Kidney capillary endothelial cell (primary cell): ENCODE measurements at regions not wholly inside any gene's neighbourhood (a gene's known extent, or its start where the extent isn't known, plus 50 kb on each side); places are given as distances from the start of the nearest gene placed in this dataset.

Source experiments
- DNase-seq: peaks from one replicate; pipeline ENCODE4 v3.0.0-alpha.2; 2018; ENCODE audit warnings: low spot score

- DNase-seq, result no peak
Measured at GRCh38 chr2:142236181-142236580, 105.4 kb upstream of the LRP1B start.

- DNase-seq, result no peak
Measured at GRCh38 chr2:142234741-142235140, 103.9 kb upstream of the LRP1B start.

- no peak for DNase-seq
Measured at GRCh38 chr2:142223309-142223708, 92.5 kb upstream of the LRP1B start.

GRCh38 chr2:142222715-142223114 is 91.9 kb upstream of the LRP1B start:
- DNase-seq, result no peak

GRCh38 chr2:142220901-142221300 is 90.1 kb upstream of the LRP1B start:
- DNase-seq, result no peak

- DNase-seq, result no peak
Measured at GRCh38 chr2:142220239-142220638, 89.4 kb upstream of the LRP1B start.

- no peak for DNase-seq
Measured at GRCh38 chr2:142218471-142218870, 87.7 kb upstream of the LRP1B start.

- no peak for DNase-seq
Measured at GRCh38 chr2:142217804-142218203, 87.0 kb upstream of the LRP1B start.

- no peak for DNase-seq
Measured at GRCh38 chr2:142200062-142200461, 69.2 kb upstream of the LRP1B start.

- no peak for DNase-seq
Measured at GRCh38 chr2:142199073-142199472, 68.3 kb upstream of the LRP1B start.

GRCh38 chr2:142190805-142191204 is 60.0 kb upstream of the LRP1B start:
- peak; percentile 36 for DNase-seq

GRCh38 chr2:142189501-142189900 is 58.7 kb upstream of the LRP1B start:
- no peak for DNase-seq

GRCh38 chr2:142188562-142188961 is 57.7 kb upstream of the LRP1B start:
- DNase-seq, result no peak

GRCh38 chr2:142180820-142181533 is 50.2 kb upstream of the LRP1B start:
- DNase-seq, result no peak
